PFSK-1 (cell line): ENCODE measurements at regions not wholly inside any gene's neighbourhood (a gene's known extent, or its start where the extent isn't known, plus 50 kb on each side); places are given as distances from the start of the nearest gene placed in this dataset.

Source experiments
- FOXP2 ChIP-seq: optimal IDR thresholded peaks from 2 replicates; pipeline ENCODE3; 2011; ENCODE audit warnings: borderline replicate concordance, control low read depth, inconsistent platforms; ENCODE audit not compliant: insufficient read depth; ENCODE audit errors: extremely low read length, extremely low read depth
- POLR2AphosphoS5 ChIP-seq: IDR thresholded peaks from 2 replicates; pipeline ENCODE4 v1.6.1; 2012; ENCODE audit warnings: low read depth, mild to moderate bottlenecking, control low read depth, low read length, moderate library complexity
- SIN3A ChIP-seq: IDR thresholded peaks from 2 replicates; pipeline ENCODE4 v1.6.1; 2012; ENCODE audit warnings: mild to moderate bottlenecking, low read length, moderate library complexity, borderline replicate concordance; ENCODE audit not compliant: insufficient read depth
- TAF1 ChIP-seq: IDR thresholded peaks from 2 replicates; pipeline ENCODE4 v1.6.1; 2012; ENCODE audit warnings: low read length, control low read depth, borderline replicate concordance; ENCODE audit not compliant: insufficient read depth
- TF ChIP-seq, protein P1 (sequence below), 2 experiments: IDR thresholded peaks; 2 replicates each; pipeline versions ENCODE4 v1.6.1 to v1.8.0; 2011 to 2012; ENCODE audit warnings: low read depth in 2 of 2, low read length in 2 of 2, control low read depth in 1 of 2, inconsistent platforms in 1 of 2, mild to moderate bottlenecking in 1 of 2, moderate library complexity in 1 of 2; ENCODE audit not compliant: insufficient read depth in 1 of 2

DNA sequence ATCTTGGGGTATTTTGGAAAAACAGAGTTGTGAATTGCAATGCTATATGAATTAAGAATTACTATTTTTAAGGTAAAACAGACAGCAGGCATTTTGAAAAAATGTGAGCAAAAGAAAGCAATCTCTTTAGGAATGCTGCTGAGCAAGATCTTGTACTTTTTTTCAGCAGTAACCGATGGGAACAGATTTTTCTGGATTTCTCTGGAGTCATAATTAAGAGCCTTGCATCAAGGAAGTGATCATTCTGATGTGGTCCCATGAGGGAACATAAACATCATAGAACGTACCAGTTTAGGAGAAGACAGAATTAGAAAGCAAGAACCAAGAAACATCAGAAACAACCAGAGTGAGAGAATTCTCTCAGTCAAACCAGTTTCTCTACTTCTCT lies 157.0 kb upstream of the AGR3 start:
- TF ChIP-seq, protein P1, sequence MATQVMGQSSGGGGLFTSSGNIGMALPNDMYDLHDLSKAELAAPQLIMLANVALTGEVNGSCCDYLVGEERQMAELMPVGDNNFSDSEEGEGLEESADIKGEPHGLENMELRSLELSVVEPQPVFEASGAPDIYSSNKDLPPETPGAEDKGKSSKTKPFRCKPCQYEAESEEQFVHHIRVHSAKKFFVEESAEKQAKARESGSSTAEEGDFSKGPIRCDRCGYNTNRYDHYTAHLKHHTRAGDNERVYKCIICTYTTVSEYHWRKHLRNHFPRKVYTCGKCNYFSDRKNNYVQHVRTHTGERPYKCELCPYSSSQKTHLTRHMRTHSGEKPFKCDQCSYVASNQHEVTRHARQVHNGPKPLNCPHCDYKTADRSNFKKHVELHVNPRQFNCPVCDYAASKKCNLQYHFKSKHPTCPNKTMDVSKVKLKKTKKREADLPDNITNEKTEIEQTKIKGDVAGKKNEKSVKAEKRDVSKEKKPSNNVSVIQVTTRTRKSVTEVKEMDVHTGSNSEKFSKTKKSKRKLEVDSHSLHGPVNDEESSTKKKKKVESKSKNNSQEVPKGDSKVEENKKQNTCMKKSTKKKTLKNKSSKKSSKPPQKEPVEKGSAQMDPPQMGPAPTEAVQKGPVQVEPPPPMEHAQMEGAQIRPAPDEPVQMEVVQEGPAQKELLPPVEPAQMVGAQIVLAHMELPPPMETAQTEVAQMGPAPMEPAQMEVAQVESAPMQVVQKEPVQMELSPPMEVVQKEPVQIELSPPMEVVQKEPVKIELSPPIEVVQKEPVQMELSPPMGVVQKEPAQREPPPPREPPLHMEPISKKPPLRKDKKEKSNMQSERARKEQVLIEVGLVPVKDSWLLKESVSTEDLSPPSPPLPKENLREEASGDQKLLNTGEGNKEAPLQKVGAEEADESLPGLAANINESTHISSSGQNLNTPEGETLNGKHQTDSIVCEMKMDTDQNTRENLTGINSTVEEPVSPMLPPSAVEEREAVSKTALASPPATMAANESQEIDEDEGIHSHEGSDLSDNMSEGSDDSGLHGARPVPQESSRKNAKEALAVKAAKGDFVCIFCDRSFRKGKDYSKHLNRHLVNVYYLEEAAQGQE (IDR thresholded peaks at IDR 0.05; ENCODE audit: insufficient read depth in 1 of 2, low read depth in 2 of 2, low read length in 2 of 2), result no peak
- TF ChIP-seq POLR2AphosphoS5, result no peak
- TF ChIP-seq SIN3A, result no peak
- no peak for TF ChIP-seq TAF1

DNA sequence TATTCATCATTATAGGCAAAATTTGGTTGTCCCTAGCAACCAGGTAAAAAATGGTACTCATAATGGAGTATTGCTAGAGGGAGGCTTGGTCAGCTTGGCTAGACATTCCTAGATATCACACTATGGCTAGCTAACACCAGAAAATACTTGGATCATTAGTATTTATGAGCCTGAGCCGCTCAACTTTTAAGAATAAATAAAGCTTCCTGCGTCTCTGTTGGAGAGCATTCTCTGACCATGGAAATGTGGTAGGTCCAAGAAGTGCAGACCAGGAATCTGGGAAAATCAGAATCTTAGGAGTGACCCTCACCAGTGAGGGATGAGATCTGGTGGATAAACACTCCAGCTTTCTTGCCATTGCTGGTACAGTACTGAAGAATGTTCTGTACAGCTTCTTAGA lies 157.6 kb upstream of the AGR3 start:
- TF ChIP-seq, protein P1 (IDR thresholded peaks at IDR 0.05; ENCODE audit: insufficient read depth in 1 of 2, low read depth in 2 of 2, low read length in 2 of 2), result no peak
- no peak for TF ChIP-seq TAF1
- no peak for TF ChIP-seq FOXP2
- no peak for TF ChIP-seq POLR2AphosphoS5
- TF ChIP-seq SIN3A, result no peak

GRCh38 chr7:17040716-17041115 lies 158.9 kb upstream of the AGR3 start:
- TF ChIP-seq FOXP2 (no peak), SIN3A (no peak), TAF1 (no peak), POLR2AphosphoS5 (no peak)
- TF ChIP-seq, protein P1 (IDR thresholded peaks at IDR 0.05; ENCODE audit: insufficient read depth in 1 of 2, low read depth in 2 of 2, low read length in 2 of 2), result no peak

GRCh38 chr7:17041324-17041723 lies 159.5 kb upstream of the AGR3 start:
- peak; percentile 22; the same call in 1 of the 2 replicates for TF ChIP-seq TAF1
- TF ChIP-seq SIN3A, result no peak

GRCh38 chr7:17042211-17042610 lies 160.4 kb upstream of the AGR3 start:
- TF ChIP-seq TAF1, result no peak
- TF ChIP-seq, protein P1 (IDR thresholded peaks at IDR 0.05; ENCODE audit: insufficient read depth in 1 of 2, low read depth in 2 of 2, low read length in 2 of 2), result no peak
- no peak for TF ChIP-seq POLR2AphosphoS5
- no peak for TF ChIP-seq FOXP2
- TF ChIP-seq SIN3A, result no peak
